ENCODE measurements at regions not wholly inside any gene's neighbourhood (a gene's known extent, or its start where the extent isn't known, plus 50 kb on each side); places are given as distances from the start of the nearest gene placed in this dataset.
A peak's percentile ranks its signal among the peaks of the same experiment; 100 is the strongest.
"Not testable (repeated sequence)": the region's sequence is repeated elsewhere in the genome, so short reads cannot be mapped to it uniquely, and the experiment has no call there.

GRCh38 chr3:71966185-71966584 lies 181.2 kb upstream of the PROK2 start:
- no peak for DNase-seq (ENCODE audit: low spot score)

GRCh38 chr3:71964170-71964569 lies 179.2 kb upstream of the PROK2 start:
- no peak for DNase-seq (ENCODE audit: low spot score)

- DNase-seq (ENCODE audit: low spot score): peak; percentile 29
Measured at GRCh38 chr3:71962561-71963240, 177.8 kb upstream of the PROK2 start.

GRCh38 chr3:71961891-71962290 lies 176.9 kb upstream of the PROK2 start:
- no peak for DNase-seq (ENCODE audit: low spot score)

GRCh38 chr3:71961378-71961777 lies 176.4 kb upstream of the PROK2 start:
- no peak for DNase-seq (ENCODE audit: low spot score)

GRCh38 chr3:71958533-71958932 lies 173.6 kb upstream of the PROK2 start:
- DNase-seq (ENCODE audit: low spot score): no peak

- DNase-seq (ENCODE audit: low spot score): no peak
Measured at GRCh38 chr3:71956716-71957115, 171.8 kb upstream of the PROK2 start.

GRCh38 chr3:71956069-71956340 lies 171.1 kb upstream of the PROK2 start:
- no peak for DNase-seq (ENCODE audit: low spot score)

- peak; percentile 69 for DNase-seq (ENCODE audit: low spot score)
Measured at GRCh38 chr3:71955240-71956068, 170.5 kb upstream of the PROK2 start.

GRCh38 chr3:71951842-71952241 lies 166.9 kb upstream of the PROK2 start:
- no peak for DNase-seq (ENCODE audit: low spot score)

- no peak for DNase-seq (ENCODE audit: low spot score)
Measured at GRCh38 chr3:71951361-71951760, 166.4 kb upstream of the PROK2 start.

GRCh38 chr3:71949442-71949841 lies 164.5 kb upstream of the PROK2 start:
- DNase-seq (ENCODE audit: low spot score): no peak

- DNase-seq (ENCODE audit: low spot score): no peak
Measured at GRCh38 chr3:71944482-71945065, 159.6 kb upstream of the PROK2 start.

GRCh38 chr3:71942432-71943187 lies 157.7 kb upstream of the PROK2 start:
- DNase-seq (ENCODE audit: low spot score): no peak

GRCh38 chr3:71940486-71940885 lies 155.5 kb upstream of the PROK2 start:
- DNase-seq (ENCODE audit: low spot score): no peak

- not testable (repeated sequence) for DNase-seq (ENCODE audit: low spot score)
Measured at GRCh38 chr3:71938081-71938480, 153.1 kb upstream of the PROK2 start.

GRCh38 chr3:71936681-71937080 lies 151.7 kb upstream of the PROK2 start:
- no peak for DNase-seq (ENCODE audit: low spot score)

GRCh38 chr3:71934520-71935270 lies 149.7 kb upstream of the PROK2 start:
- no peak for DNase-seq (ENCODE audit: low spot score)

- no peak for DNase-seq (ENCODE audit: low spot score)
Measured at GRCh38 chr3:71931922-71932321, 147.0 kb upstream of the PROK2 start.

GRCh38 chr3:71930056-71930991 lies 145.4 kb upstream of the PROK2 start:
- peak; percentile 60 for DNase-seq (ENCODE audit: low spot score)

- DNase-seq (ENCODE audit: low spot score): no peak
Measured at GRCh38 chr3:71928212-71928611, 143.3 kb upstream of the PROK2 start.
